Smooth muscle cell (in vitro differentiated cells): ENCODE measurements at regions not wholly inside any gene's neighbourhood (a gene's known extent, or its start where the extent isn't known, plus 50 kb on each side); places are given as distances from the start of the nearest gene placed in this dataset.

Experiments
- DNase-seq: peaks from one replicate; lab custom pipeline; 2025; ENCODE audit not compliant: unreplicated experiment; lab: John Stamatoyannopoulos, UW
- H2AFZ ChIP-seq: fragments of 200-600 bp; sonication (generic); 2 replicates; pipeline ENCODE4 v1.6.0; 2016; ENCODE audit warnings: antibody characterized with exemption, low read depth, mild to moderate bottlenecking
- H3F3A ChIP-seq: fragments of 200-600 bp; sonication (generic); 2 replicates; pipeline ENCODE4 v1.6.0; 2017; ENCODE audit warnings: antibody characterized with exemption, low read depth
- H3K27ac ChIP-seq: fragments of 200-600 bp; sonication (generic); 2 replicates; pipeline ENCODE4 v1.5.1; 2016; ENCODE audit warnings: low read depth, mild to moderate bottlenecking
- H3K27me3 ChIP-seq: fragments of 200-600 bp; sonication (generic); 2 replicates; pipeline ENCODE4 v1.6.1; 2016; ENCODE audit warnings: low read depth, mild to moderate bottlenecking
- H3K36me3 ChIP-seq: fragments of 200-600 bp; sonication (generic); 2 replicates; pipeline ENCODE4 v1.5.1; 2016; ENCODE audit warnings: low read depth
- H3K4me1 ChIP-seq: fragments of 200-600 bp; sonication (generic); 2 replicates; pipeline ENCODE4 v1.5.1; 2016; ENCODE audit warnings: low read depth
- H3K4me2 ChIP-seq: fragments of 200-600 bp; sonication (generic); 2 replicates; pipeline ENCODE4 v1.6.0; 2016; ENCODE audit warnings: mild to moderate bottlenecking
- H3K4me3 ChIP-seq: fragments of 200-600 bp; sonication (generic); 2 replicates; pipeline ENCODE4 v1.5.1; 2016; ENCODE audit warnings: mild to moderate bottlenecking
- H3K79me2 ChIP-seq: fragments of 200-600 bp; sonication (generic); 2 replicates; pipeline ENCODE4 v1.6.0; 2016; ENCODE audit warnings: low read depth, mild to moderate bottlenecking
- H3K9ac ChIP-seq: fragments of 200-600 bp; sonication (generic); 2 replicates; pipeline ENCODE4 v1.6.0; 2016; ENCODE audit warnings: low read depth
- H3K9me3 ChIP-seq: fragments of 200-600 bp; sonication (generic); replicated peaks from 2 replicates; pipeline ENCODE4 v1.5.1; 2016; ENCODE audit warnings: low read depth
- H4K20me1 ChIP-seq: fragments of 200-600 bp; sonication (generic); 2 replicates; pipeline ENCODE4 v1.6.0; 2016; ENCODE audit warnings: low read depth
- WGBS: methylation state at CpG from one replicate; pipeline ENCODE4 v1.1.7; 2016; ENCODE audit warnings: low lambda C conversion rate; 5-methylcytosine and 5-hydroxymethylcytosine counted together
- TF ChIP-seq, protein P1 (sequence below): fragments of 200-600 bp; sonication (generic); IDR thresholded peaks from 2 replicates; pipeline ENCODE4 v1.5.1; 2017; ENCODE audit warnings: borderline replicate concordance, mild to moderate bottlenecking, antibody characterized with exemption; ENCODE audit not compliant: insufficient read depth, poor library complexity, severe bottlenecking

DNA sequence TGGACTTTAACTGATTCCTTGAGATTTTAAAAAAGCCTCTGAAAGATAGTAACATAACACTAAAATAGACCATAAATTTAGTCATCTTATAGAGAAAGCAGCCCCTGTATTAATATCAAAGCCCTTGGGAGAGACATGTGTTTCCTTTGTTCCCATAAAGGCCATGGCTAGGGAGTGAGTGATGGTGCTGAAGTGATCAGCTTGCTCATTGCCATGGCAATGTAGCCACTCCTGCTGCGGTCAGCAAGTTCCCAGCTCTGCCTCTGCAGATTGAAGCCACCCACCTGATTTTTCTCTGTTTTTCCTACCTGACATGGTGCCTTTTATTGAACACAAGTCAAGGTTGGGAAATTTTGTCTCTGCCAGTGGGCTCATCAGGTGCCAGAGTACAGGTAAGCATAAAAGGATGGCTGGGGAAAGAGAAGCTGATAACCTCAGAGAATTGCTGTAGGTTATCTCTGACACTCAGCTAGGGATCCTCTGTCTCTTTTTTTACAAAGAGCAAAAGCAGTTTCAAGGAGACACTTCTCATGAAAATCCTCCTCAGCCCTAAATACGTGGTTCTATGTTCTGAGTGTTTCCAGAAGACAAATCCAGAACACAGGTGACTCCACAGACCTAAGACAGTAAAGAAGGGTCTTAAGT is 296.3 kb upstream of the NMUR2 start:
- Histone ChIP-seq H3K4me3 (no peak overlapping the region), H3K4me2 (no peak overlapping the region), H3K27me3 (no peaks in the 10 kb centered on the region), H2AFZ (no peak overlapping the region), H3K9ac (no peak overlapping the region), H3K4me1 (no peaks in the 10 kb centered on the region), H4K20me1 (no peaks in the 10 kb centered on the region), H3K9me3 (no peaks in the 10 kb centered on the region), H3K36me3 (no peaks in the 10 kb centered on the region), H3K27ac (no peak overlapping the region), H3F3A (no peaks in the 10 kb centered on the region), H3K79me2 (no peaks in the 10 kb centered on the region)
- WGBS, result 76% methylated on average over 2 of the region's 2 CpGs
- DNase-seq, result no peak
- TF ChIP-seq, protein P1, sequence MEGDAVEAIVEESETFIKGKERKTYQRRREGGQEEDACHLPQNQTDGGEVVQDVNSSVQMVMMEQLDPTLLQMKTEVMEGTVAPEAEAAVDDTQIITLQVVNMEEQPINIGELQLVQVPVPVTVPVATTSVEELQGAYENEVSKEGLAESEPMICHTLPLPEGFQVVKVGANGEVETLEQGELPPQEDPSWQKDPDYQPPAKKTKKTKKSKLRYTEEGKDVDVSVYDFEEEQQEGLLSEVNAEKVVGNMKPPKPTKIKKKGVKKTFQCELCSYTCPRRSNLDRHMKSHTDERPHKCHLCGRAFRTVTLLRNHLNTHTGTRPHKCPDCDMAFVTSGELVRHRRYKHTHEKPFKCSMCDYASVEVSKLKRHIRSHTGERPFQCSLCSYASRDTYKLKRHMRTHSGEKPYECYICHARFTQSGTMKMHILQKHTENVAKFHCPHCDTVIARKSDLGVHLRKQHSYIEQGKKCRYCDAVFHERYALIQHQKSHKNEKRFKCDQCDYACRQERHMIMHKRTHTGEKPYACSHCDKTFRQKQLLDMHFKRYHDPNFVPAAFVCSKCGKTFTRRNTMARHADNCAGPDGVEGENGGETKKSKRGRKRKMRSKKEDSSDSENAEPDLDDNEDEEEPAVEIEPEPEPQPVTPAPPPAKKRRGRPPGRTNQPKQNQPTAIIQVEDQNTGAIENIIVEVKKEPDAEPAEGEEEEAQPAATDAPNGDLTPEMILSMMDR, result no peak

DNA sequence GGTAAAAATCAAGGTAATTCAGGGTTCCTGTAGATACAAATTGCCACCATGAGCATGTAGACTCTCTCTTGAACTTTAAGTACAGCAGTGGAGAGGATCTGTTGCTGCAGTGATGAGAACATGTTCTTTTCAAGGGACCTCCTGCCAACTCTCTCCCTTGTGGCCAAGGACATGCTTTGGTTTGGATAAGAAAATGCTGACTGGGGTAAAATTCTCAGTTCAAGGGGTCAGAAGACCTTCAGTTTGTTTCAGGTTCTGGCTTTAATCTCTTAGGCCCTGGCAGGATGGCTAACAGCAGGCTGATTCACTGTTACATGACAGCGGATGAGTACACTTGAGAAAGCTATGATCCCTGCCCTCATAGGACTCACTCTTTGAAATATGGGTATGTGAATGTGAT is 299.2 kb upstream of the NMUR2 start:
- 86% methylated on average over 1 of the region's 1 CpG for WGBS
- TF ChIP-seq, protein P1, result no peak
- no peak overlapping the region for H3K9ac ChIP-seq
- no peaks in the 10 kb centered on the region for H3K79me2 ChIP-seq
- H2AFZ ChIP-seq, result no peak overlapping the region
- no peaks in the 10 kb centered on the region for H4K20me1 ChIP-seq
- no peaks in the 10 kb centered on the region for H3K9me3 ChIP-seq
- no peak for DNase-seq
- no peak overlapping the region for H3K4me2 ChIP-seq
- no peaks in the 10 kb centered on the region for H3K36me3 ChIP-seq
- H3K4me1 ChIP-seq, result no peaks in the 10 kb centered on the region
- no peak overlapping the region for H3K4me3 ChIP-seq
- no peaks in the 10 kb centered on the region for H3K27me3 ChIP-seq
- no peaks in the 10 kb centered on the region for H3F3A ChIP-seq
- H3K27ac ChIP-seq, result no peak overlapping the region

DNA sequence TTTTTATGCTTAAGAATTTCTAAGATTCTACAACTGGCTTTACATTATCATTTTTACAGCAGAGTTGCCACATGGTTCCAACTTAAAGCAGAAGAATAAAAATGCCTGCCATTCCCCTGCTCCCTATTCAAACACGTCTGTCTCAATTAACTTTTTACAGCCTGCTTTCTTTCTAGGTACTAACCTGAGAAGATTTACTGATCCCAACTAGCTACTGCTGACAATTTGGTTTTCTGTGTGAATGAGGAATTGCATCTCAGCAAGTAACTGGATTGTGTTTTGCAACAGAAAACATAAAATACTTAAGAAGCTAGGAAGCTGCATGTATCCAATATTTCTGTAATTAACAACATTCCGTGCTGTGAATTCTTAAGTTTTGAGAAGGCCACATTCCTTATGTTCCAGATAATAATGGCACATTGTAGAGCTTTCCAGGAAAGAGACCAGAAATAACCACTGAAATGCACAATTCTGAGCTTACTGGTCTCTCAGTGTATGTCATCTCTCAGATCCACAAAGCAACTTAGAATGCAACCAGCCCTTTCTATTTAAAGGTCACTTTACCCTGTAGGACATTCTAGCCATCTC is 306.8 kb upstream of the NMUR2 start:
- Histone ChIP-seq H3F3A (no peaks in the 10 kb centered on the region), H4K20me1 (no peaks in the 10 kb centered on the region), H3K79me2 (no peaks in the 10 kb centered on the region), H3K27me3 (no peaks in the 10 kb centered on the region), H3K36me3 (no peaks in the 10 kb centered on the region), H2AFZ (peak overlapping the region; percentile 1), H3K4me2 (peak overlapping the region; percentile 3), H3K9me3 (no peaks in the 10 kb centered on the region), H3K9ac (no peak overlapping the region), H3K4me1 (peaks cover 13% of the 10 kb centered on the region), H3K4me3 (no peak overlapping the region), H3K27ac (no peak overlapping the region)
- TF ChIP-seq, protein P1, result no peak
- no peak for DNase-seq
- 14% methylated on average over 2 of the region's 2 CpGs for WGBS

DNA sequence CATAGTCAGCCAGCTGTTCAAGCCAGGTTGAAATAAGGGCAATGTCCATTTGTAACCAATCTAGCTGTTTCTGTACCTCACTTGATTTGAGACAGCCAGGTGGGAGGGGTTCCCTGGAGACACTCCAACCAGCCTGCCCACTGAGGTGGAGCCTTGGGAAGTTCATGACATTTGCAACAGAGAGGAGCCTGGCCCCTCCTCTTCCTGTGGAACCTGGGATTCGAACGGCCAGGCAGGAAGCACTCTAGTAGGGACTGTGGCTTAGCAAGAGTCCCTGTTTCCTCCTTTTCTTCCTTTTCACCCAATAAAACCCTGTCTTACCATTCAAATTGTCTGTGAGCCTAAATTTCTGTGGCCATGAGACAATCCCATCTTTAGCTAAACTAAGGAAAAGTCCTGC is 312.3 kb upstream of the NMUR2 start:
- Histone ChIP-seq H4K20me1 (no peaks in the 10 kb centered on the region), H3K4me1 (peaks cover 2% of the 10 kb centered on the region), H3K4me2 (no peak overlapping the region), H2AFZ (no peak overlapping the region), H3K27ac (no peak overlapping the region), H3K36me3 (no peaks in the 10 kb centered on the region), H3K4me3 (no peak overlapping the region), H3K27me3 (no peaks in the 10 kb centered on the region), H3F3A (no peaks in the 10 kb centered on the region), H3K9me3 (no peaks in the 10 kb centered on the region), H3K9ac (no peak overlapping the region), H3K79me2 (no peaks in the 10 kb centered on the region)
- WGBS, result 92% methylated on average over 2 of the region's 2 CpGs
- TF ChIP-seq, protein P1, result no peak
- no peak for DNase-seq
